Activated CD4-positive, alpha-beta T cell treated with anti-CD3 and anti-CD28 coated beads, Interleukin-2, amount 10 ng/mL, durations not matched to agents 7 days and 5 days (primary cell): ENCODE measurements at regions not wholly inside any gene's neighbourhood (a gene's known extent, or its start where the extent isn't known, plus 50 kb on each side); places are given as distances from the start of the nearest gene placed in this dataset.

Experiments
- CTCF ChIA-PET: fragments of 350-600 bp; sonication (Branson Sonifier 250); formaldehyde crosslinking; loops from one replicate; lab custom pipeline; 2021; ENCODE audit warnings: antibody characterized with exemption; lab: Charles Lee
- POLR2A ChIA-PET: fragments of 350-600 bp; sonication (Branson Sonifier 250); formaldehyde crosslinking; loops from one replicate; lab custom pipeline; 2021; ENCODE audit warnings: antibody characterized with exemption; lab: Charles Lee
- DNase-seq: peaks from one replicate; pipeline ENCODE4 v3.0.0-alpha.2; 2020
- H3K27ac Mint-ChIP-seq: one replicate; pipeline ENCODE4 v1.8.0; 2021; ENCODE audit warnings: mild to moderate bottlenecking, moderate library complexity, mixed read lengths
- H3K27me3 Mint-ChIP-seq: one replicate; pipeline ENCODE4 v1.8.0; 2021; ENCODE audit warnings: mixed read lengths
- H3K36me3 Mint-ChIP-seq: one replicate; pipeline ENCODE4 v1.8.0; 2021; ENCODE audit warnings: low read depth, mixed read lengths
- H3K4me1 Mint-ChIP-seq: one replicate; pipeline ENCODE4 v1.8.0; 2021; ENCODE audit warnings: mixed read lengths
- H3K4me3 Mint-ChIP-seq: one replicate; pipeline ENCODE4 v1.8.0; 2021; ENCODE audit warnings: mild to moderate bottlenecking, moderate library complexity, mixed read lengths
- H3K9me3 Mint-ChIP-seq: one replicate; pipeline ENCODE4 v1.8.0; 2021; ENCODE audit warnings: mixed read lengths

DNA sequence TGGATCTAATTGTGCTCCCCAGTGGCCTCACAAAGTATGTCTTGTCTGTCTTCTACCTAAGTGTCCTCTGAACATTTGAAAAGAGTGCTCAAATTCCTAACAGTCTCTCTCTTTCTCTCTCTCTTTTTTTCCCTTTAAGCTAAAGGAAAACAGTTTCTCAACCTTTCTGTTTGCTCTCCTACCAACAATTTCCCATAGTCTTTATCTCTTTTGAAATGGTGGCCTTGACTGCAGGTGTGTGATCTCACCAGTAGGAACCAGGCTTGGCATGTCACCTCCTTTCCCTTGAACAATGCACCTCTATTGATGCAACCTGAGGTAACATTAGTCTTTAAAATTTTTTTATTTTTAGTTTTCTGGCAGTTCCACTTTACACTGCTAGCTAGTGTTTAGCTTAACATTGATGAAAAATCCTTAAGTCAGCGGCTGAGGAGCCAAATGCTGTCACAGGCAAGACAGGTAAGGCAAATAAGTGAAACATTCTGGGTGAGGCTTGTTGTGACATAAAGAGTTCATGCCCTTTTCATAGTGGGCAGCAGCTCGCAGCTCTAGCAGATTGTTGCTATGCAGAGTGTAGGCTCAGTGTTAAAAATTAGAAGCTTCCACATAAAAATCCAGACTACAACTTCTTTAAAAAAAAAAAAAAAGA, 273.4 kb downstream of the HAPSTR1 start:
- POLR2A ChIA-PET = no interaction called here
- H3K27me3 Mint-ChIP-seq = no peaks in the 10 kb centered on the region
- no peak overlapping the region for H3K27ac Mint-ChIP-seq
- H3K4me3 Mint-ChIP-seq = no peak overlapping the region
- no peaks in the 10 kb centered on the region for H3K4me1 Mint-ChIP-seq
- H3K36me3 Mint-ChIP-seq = no peaks in the 10 kb centered on the region
- no peak for DNase-seq
- peaks cover 2% of the 10 kb centered on the region for H3K9me3 Mint-ChIP-seq
- CTCF ChIA-PET = no interaction called here

DNA sequence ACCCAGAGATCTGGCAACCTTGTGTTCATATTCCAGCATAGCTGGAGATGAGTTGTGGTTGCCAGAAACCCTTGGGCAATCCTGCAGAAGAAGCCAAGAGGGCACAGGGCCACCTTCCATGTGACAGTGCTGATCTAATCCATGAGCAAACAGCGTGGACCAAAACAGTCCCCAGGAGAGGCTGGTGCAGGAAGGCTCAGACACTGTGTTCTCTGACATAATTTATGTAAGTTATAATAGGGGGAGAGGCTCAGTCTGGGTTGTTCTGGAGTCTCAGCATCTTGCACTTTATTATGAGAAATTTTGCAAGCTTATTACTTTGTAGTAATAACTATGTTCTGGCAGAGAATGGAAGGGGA, 273.9 kb downstream of the HAPSTR1 start:
- CTCF ChIA-PET = no interaction called here
- no peak for DNase-seq
- Mint-ChIP-seq H3K4me3 (no peak overlapping the region), H3K27ac (no peak overlapping the region), H3K27me3 (no peaks in the 10 kb centered on the region), H3K9me3 (peaks cover 2% of the 10 kb centered on the region), H3K36me3 (no peaks in the 10 kb centered on the region), H3K4me1 (no peaks in the 10 kb centered on the region)
- POLR2A ChIA-PET = no interaction called here

- no peak for DNase-seq
- H3K9me3 Mint-ChIP-seq = peaks cover under 1% of the 10 kb centered on the region
- no peak overlapping the region for H3K4me3 Mint-ChIP-seq
- no peaks in the 10 kb centered on the region for H3K36me3 Mint-ChIP-seq
- no peaks in the 10 kb centered on the region for H3K27me3 Mint-ChIP-seq
- no peak overlapping the region for H3K27ac Mint-ChIP-seq
- H3K4me1 Mint-ChIP-seq = no peaks in the 10 kb centered on the region
- CTCF ChIA-PET = no interaction called here
- POLR2A ChIA-PET = no interaction called here
Observed at GRCh38 chr16:9366048-9366969, 274.9 kb downstream of the HAPSTR1 start.

GRCh38 chr16:9370061-9370491, 278.6 kb downstream of the HAPSTR1 start:
- Mint-ChIP-seq H3K4me1 (no peaks in the 10 kb centered on the region), H3K4me3 (no peak overlapping the region), H3K9me3 (no peaks in the 10 kb centered on the region), H3K36me3 (no peaks in the 10 kb centered on the region), H3K27ac (no peak overlapping the region), H3K27me3 (no peaks in the 10 kb centered on the region)
- ChIA-PET POLR2A (no interaction called here), CTCF (no interaction called here)
- no peak for DNase-seq

DNA sequence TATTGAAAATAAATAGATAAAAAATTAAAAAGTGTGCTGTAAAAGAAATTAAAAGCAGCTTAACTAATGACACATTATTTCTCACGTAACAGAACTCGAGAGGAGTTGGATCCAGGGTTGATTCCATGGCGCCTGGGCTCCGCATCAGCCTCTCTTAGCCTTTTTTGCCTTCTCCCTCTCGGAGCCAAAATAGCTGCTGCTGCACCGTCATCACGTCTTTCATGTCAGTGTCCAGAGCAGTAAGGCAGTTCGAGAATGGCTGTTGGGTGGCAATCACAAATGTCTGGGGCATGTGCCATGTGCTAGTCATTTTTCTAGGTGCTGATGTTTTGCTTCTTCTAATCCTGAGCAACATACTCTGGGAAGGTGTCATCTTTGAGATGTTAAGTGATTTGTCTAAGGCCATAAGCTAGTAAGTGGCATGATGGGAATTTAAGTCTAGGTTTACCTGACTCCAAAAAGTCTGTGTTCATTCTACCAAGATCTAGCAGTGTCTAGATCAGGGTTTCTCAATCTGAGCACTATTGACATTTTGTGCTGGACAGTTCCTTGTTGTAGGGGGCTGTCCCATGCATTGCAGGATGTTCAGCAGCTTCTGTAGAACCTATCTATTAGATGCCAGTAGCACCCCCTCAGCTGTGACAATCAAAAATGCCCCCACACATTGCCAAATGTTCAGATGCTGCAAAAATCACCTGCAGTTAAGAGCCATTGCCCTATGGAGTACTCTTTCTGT, 280.4 kb downstream of the HAPSTR1 start:
- no peaks in the 10 kb centered on the region for H3K27me3 Mint-ChIP-seq
- H3K4me3 Mint-ChIP-seq = no peak overlapping the region
- no peak for DNase-seq
- POLR2A ChIA-PET = no interaction called here
- CTCF ChIA-PET = interaction anchor here (1.3 kb wide), 1 partner anchor 26 kb away, joined by 3 read pairs; no protein-coding TSS in a partner anchor
- no peaks in the 10 kb centered on the region for H3K36me3 Mint-ChIP-seq
- no peaks in the 10 kb centered on the region for H3K9me3 Mint-ChIP-seq
- no peak overlapping the region for H3K27ac Mint-ChIP-seq
- no peaks in the 10 kb centered on the region for H3K4me1 Mint-ChIP-seq

DNA sequence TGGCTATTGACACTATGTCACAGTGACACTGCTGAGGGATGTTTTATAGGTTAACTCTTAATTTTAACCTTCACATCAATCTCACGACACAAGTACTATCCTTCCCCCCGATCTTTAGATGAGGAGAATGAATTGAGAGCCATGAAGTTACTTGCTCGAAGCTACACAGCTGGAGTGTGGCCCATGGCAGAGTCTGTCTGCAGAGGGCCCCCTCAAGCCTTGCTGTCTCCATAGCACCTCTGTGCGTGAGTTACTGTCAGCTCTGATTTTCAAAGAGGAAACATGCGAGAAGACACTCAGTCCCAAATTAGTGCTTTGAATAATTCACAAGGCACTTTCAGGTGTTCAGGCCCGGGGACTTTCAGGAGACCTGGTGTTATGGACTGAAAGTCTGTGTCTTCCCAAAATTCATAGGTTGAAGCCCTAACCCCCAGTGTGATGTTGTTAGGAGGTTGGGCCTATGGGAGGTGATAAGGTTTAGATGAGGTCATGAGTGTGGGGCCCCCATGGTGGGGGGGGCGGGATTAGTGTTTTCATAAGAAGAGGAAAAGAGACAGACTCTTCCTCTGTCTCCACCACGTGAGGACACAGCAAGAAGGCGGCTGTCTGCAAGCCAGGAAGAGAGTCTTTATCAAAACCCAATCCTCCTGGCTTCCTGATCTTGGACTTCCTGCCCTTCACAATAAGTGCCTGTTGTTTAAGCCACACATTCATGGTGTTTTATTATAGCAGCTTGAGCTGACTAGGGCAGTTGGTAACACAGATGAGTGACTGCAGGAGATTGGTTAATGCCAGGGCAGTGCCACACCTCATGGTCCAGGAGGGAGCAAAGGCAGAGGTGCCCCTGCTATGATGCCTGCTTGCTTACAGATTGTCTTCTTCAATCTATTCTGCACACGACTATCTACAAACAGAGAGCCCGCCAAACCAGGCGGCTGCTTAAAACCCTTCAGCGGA, 281.8 kb downstream of the HAPSTR1 start:
- CTCF ChIA-PET = no interaction called here
- no peaks in the 10 kb centered on the region for H3K9me3 Mint-ChIP-seq
- DNase-seq = no peak
- no peaks in the 10 kb centered on the region for H3K4me1 Mint-ChIP-seq
- no peak overlapping the region for H3K27ac Mint-ChIP-seq
- POLR2A ChIA-PET = no interaction called here
- H3K4me3 Mint-ChIP-seq = no peak overlapping the region
- no peaks in the 10 kb centered on the region for H3K36me3 Mint-ChIP-seq
- no peaks in the 10 kb centered on the region for H3K27me3 Mint-ChIP-seq

- Mint-ChIP-seq H3K9me3 (no peaks in the 10 kb centered on the region), H3K4me1 (no peaks in the 10 kb centered on the region), H3K4me3 (no peak overlapping the region), H3K27ac (no peak overlapping the region), H3K36me3 (no peaks in the 10 kb centered on the region), H3K27me3 (no peaks in the 10 kb centered on the region)
- ChIA-PET POLR2A (no interaction called here), CTCF (no interaction called here)
- no peak for DNase-seq
Observed at GRCh38 chr16:9374061-9374460, 282.6 kb downstream of the HAPSTR1 start.

- POLR2A ChIA-PET = no interaction called here
- H3K4me1 Mint-ChIP-seq = no peaks in the 10 kb centered on the region
- no peak overlapping the region for H3K4me3 Mint-ChIP-seq
- DNase-seq = no peak
- no peaks in the 10 kb centered on the region for H3K36me3 Mint-ChIP-seq
- no peaks in the 10 kb centered on the region for H3K27me3 Mint-ChIP-seq
- no peaks in the 10 kb centered on the region for H3K9me3 Mint-ChIP-seq
- CTCF ChIA-PET = no interaction called here
- H3K27ac Mint-ChIP-seq = no peak overlapping the region
Observed at GRCh38 chr16:9378876-9379275, 287.4 kb downstream of the HAPSTR1 start.

DNA sequence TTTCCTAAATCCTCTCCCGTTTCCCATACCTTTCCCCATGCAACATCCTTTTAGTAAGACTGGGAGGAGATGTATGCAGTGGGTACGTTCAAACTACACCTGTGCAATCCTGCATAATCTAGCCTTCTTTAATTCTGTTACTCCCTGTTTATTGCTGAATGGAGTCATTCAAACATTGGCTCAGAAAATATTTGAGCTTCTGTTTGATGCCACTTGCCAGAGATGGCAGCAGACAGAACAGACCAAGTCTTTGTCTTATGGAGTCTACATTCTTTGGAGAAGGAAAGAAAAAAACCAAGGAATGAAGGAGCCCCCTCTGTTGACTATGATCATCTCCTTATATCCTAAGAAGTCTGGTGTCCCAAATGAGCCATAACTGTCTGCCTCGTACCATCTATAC, 288.8 kb downstream of the HAPSTR1 start:
- ChIA-PET CTCF (no interaction called here), POLR2A (no interaction called here)
- Mint-ChIP-seq H3K36me3 (no peaks in the 10 kb centered on the region), H3K27ac (no peak overlapping the region), H3K4me1 (no peaks in the 10 kb centered on the region), H3K4me3 (no peak overlapping the region), H3K27me3 (no peaks in the 10 kb centered on the region), H3K9me3 (no peaks in the 10 kb centered on the region)
- DNase-seq = no peak

DNA sequence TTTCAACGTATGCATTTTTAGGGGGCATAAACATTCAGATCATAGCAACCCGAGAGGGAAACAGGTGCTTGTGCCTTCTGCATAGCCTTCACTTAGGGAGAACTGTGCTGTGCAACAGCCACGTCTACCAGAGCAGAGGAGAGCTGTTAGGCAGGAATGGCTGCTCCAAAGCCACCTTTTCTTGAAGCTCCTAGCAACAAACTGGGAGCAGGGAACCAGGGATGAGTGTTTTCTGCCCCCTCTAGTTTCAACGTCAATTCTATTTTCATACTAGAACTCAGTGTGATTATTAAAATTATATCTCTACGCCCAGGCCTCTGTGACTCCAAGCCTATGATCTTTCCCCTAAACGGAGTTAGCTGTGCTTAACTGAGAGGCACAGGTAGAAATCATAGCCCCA, 290.0 kb downstream of the HAPSTR1 start:
- no peaks in the 10 kb centered on the region for H3K36me3 Mint-ChIP-seq
- POLR2A ChIA-PET = no interaction called here

DNA sequence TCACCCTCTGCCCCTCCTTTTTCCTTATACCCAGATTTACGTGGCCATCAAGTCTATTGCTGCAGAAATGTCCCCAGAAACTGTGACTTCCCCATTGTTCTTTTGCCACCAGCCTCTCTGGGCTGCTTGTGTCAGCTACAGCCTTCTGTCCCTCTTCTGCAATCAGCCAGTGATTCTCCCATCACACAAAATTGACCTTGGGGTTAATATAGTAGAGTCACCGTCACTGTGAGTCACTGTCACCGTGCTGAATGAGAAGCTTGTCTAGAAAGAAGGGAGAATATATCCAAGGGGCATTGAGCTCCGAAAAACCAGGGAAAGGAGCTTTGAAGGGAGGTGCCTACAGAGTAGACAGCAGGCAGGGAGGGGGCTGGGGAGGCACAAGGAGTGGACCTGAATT, 290.5 kb downstream of the HAPSTR1 start:
- Mint-ChIP-seq H3K27me3 (no peaks in the 10 kb centered on the region), H3K4me3 (no peak overlapping the region), H3K4me1 (no peaks in the 10 kb centered on the region), H3K9me3 (peaks cover under 1% of the 10 kb centered on the region), H3K27ac (no peak overlapping the region), H3K36me3 (no peaks in the 10 kb centered on the region)
- DNase-seq = no peak
- POLR2A ChIA-PET = no interaction called here
- CTCF ChIA-PET = no interaction called here

More for the DNA sequence above, 290.0 kb downstream of the HAPSTR1 start:
- CTCF ChIA-PET = no interaction called here
- Mint-ChIP-seq H3K4me1 (no peaks in the 10 kb centered on the region), H3K4me3 (no peak overlapping the region), H3K27me3 (no peaks in the 10 kb centered on the region), H3K9me3 (no peaks in the 10 kb centered on the region), H3K27ac (no peak overlapping the region)
- no peak for DNase-seq

GRCh38 chr16:9383281-9383680, 291.8 kb downstream of the HAPSTR1 start:
- Mint-ChIP-seq H3K4me1 (no peaks in the 10 kb centered on the region), H3K4me3 (no peak overlapping the region), H3K27me3 (no peaks in the 10 kb centered on the region), H3K36me3 (no peaks in the 10 kb centered on the region), H3K9me3 (peaks cover 8% of the 10 kb centered on the region), H3K27ac (no peak overlapping the region)
- CTCF ChIA-PET = interaction anchor here (0.6 kb wide), 1 partner anchor 864 kb away, joined by 3 read pairs; no protein-coding TSS in a partner anchor
- POLR2A ChIA-PET = no interaction called here
- no peak for DNase-seq
